Neural progenitor cell (in vitro differentiated cells): ENCODE measurements at regions not wholly inside any gene's neighbourhood (a gene's known extent, or its start where the extent isn't known, plus 50 kb on each side); places are given as distances from the start of the nearest gene placed in this dataset.
A peak's percentile ranks its signal among the peaks of the same experiment; 100 is the strongest.

ENCODE experiments used
- DNase-seq: peaks from one replicate; pipeline ENCODE4 v3.0.0-alpha.2; 2016; ENCODE audit warnings: low spot score
- H2AFZ ChIP-seq: fragments of 200-600 bp; sonication (generic); replicated peaks from 2 replicates; pipeline ENCODE4 v1.6.1; 2016; ENCODE audit warnings: antibody characterized with exemption
- H3F3A ChIP-seq: fragments of 200-600 bp; sonication (generic); 2 replicates; pipeline ENCODE4 v1.6.1; 2016; ENCODE audit warnings: antibody characterized with exemption, low read depth
- H3K27ac ChIP-seq: fragments of 200-600 bp; sonication (generic); 2 replicates; pipeline ENCODE4 v1.5.1; 2016; ENCODE audit warnings: mild to moderate bottlenecking
- H3K27me3 ChIP-seq: fragments of 200-600 bp; sonication (generic); 2 replicates; pipeline ENCODE4 v1.6.1; 2016; ENCODE audit warnings: mild to moderate bottlenecking, moderate library complexity
- H3K36me3 ChIP-seq: fragments of 200-600 bp; sonication (generic); 2 replicates; pipeline ENCODE4 v1.5.1; 2016
- H3K4me1 ChIP-seq: fragments of 200-600 bp; sonication (generic); 2 replicates; pipeline ENCODE4 v1.6.1; 2016; ENCODE audit warnings: mixed run types
- H3K4me2 ChIP-seq: fragments of 200-600 bp; sonication (generic); 2 replicates; pipeline ENCODE4 v1.6.1; 2016
- H3K4me3 ChIP-seq: fragments of 200-600 bp; sonication (generic); 2 replicates; pipeline ENCODE4 v1.5.1; 2016
- H3K79me2 ChIP-seq: fragments of 200-600 bp; sonication (generic); 2 replicates; pipeline ENCODE4 v1.6.1; 2016; ENCODE audit warnings: low read depth
- H3K9ac ChIP-seq: fragments of 200-600 bp; sonication (generic); 2 replicates; pipeline ENCODE4 v1.6.1; 2016
- H3K9me3 ChIP-seq: fragments of 200-600 bp; sonication (generic); 2 replicates; pipeline ENCODE4 v1.5.1; 2016; ENCODE audit warnings: low read depth
- H4K20me1 ChIP-seq: fragments of 200-600 bp; sonication (generic); 2 replicates; pipeline ENCODE4 v1.6.1; 2016; ENCODE audit warnings: low read depth
- H3K27ac Mint-ChIP-seq: 3 replicates; pipeline ENCODE4 v1.8.0; 2021; ENCODE audit warnings: mixed read lengths
- H3K27me3 Mint-ChIP-seq: 2 replicates; pipeline ENCODE4 v1.8.0; 2022; ENCODE audit warnings: low read depth, mild to moderate bottlenecking, inconsistent platforms, moderate library complexity, mixed read lengths; ENCODE audit not compliant: insufficient read depth
- H3K36me3 Mint-ChIP-seq: 3 replicates; pipeline ENCODE4 v1.8.0; 2021; ENCODE audit warnings: mixed read lengths
- H3K4me1 Mint-ChIP-seq: 3 replicates; pipeline ENCODE4 v1.8.0; 2021; ENCODE audit warnings: mixed read lengths
- H3K4me3 Mint-ChIP-seq: 3 replicates; pipeline ENCODE4 v1.8.0; 2021; ENCODE audit warnings: mild to moderate bottlenecking, moderate library complexity, mixed read lengths
- H3K9me3 Mint-ChIP-seq: 3 replicates; pipeline ENCODE4 v1.8.0; 2020; ENCODE audit warnings: mixed read lengths
- CTCF ChIP-seq: fragments of 200-600 bp; sonication (generic); IDR thresholded peaks from 2 replicates; pipeline ENCODE4 v1.5.1; 2017; ENCODE audit warnings: antibody characterized with exemption, mild to moderate bottlenecking
- EZH2 ChIP-seq: fragments of 200-600 bp; sonication (generic); IDR thresholded peaks from 2 replicates; pipeline ENCODE4 v1.6.1; 2017; ENCODE audit warnings: antibody characterized with exemption, mild to moderate bottlenecking, moderate library complexity
- EZH2phosphoT487 ChIP-seq: fragments of 200-600 bp; sonication (generic); IDR thresholded peaks from 2 replicates; pipeline ENCODE4 v1.6.1; 2017; ENCODE audit warnings: antibody characterized with exemption

- TF ChIP-seq EZH2phosphoT487 (no peak), CTCF (no peak), EZH2 (no peak)
- no peaks in the 10 kb centered on the region for H3K4me1 ChIP-seq
- Mint-ChIP-seq H3K4me3 (no peak overlapping the region), H3K9me3 (peaks cover 20% of the 10 kb centered on the region), H3K4me1 (no peaks in the 10 kb centered on the region), H3K27ac (no peak overlapping the region), H3K27me3 (no peaks in the 10 kb centered on the region), H3K36me3 (no peaks in the 10 kb centered on the region)
- no peak overlapping the region for H3K4me3 ChIP-seq
- no peak for DNase-seq
- no peak overlapping the region for H3K9ac ChIP-seq
- H3F3A ChIP-seq: no peaks in the 10 kb centered on the region
- no peaks in the 10 kb centered on the region for H3K36me3 ChIP-seq
- H2AFZ ChIP-seq: no peak overlapping the region
- no peak overlapping the region for H3K4me2 ChIP-seq
- H3K9me3 ChIP-seq: peaks cover 2% of the 10 kb centered on the region
- no peaks in the 10 kb centered on the region for H4K20me1 ChIP-seq
- H3K79me2 ChIP-seq: no peaks in the 10 kb centered on the region
- no peak overlapping the region for H3K27ac ChIP-seq
- no peaks in the 10 kb centered on the region for H3K27me3 ChIP-seq
Observed at GRCh38 chr5:89615839-89616518, 733.0 kb upstream of the MEF2C start.

GRCh38 chr5:89613222-89613956, 730.4 kb upstream of the MEF2C start:
- no peaks in the 10 kb centered on the region for H4K20me1 ChIP-seq
- H2AFZ ChIP-seq: no peak overlapping the region
- H3K27me3 ChIP-seq: no peaks in the 10 kb centered on the region
- no peak for DNase-seq
- Mint-ChIP-seq H3K27ac (no peak overlapping the region), H3K9me3 (peaks cover 13% of the 10 kb centered on the region), H3K27me3 (no peaks in the 10 kb centered on the region), H3K4me1 (no peaks in the 10 kb centered on the region), H3K4me3 (no peak overlapping the region), H3K36me3 (no peaks in the 10 kb centered on the region)
- H3K27ac ChIP-seq: no peak overlapping the region
- no peak overlapping the region for H3K4me3 ChIP-seq
- no peak for TF ChIP-seq EZH2
- TF ChIP-seq EZH2phosphoT487: no peak
- TF ChIP-seq CTCF: no peak
- H3K9ac ChIP-seq: no peak overlapping the region
- no peaks in the 10 kb centered on the region for H3K79me2 ChIP-seq
- no peaks in the 10 kb centered on the region for H3K9me3 ChIP-seq
- H3F3A ChIP-seq: no peaks in the 10 kb centered on the region
- H3K4me2 ChIP-seq: no peak overlapping the region
- H3K4me1 ChIP-seq: no peaks in the 10 kb centered on the region
- H3K36me3 ChIP-seq: no peaks in the 10 kb centered on the region

- TF ChIP-seq EZH2 (no peak), EZH2phosphoT487 (no peak), CTCF (no peak)
- peaks cover 10% of the 10 kb centered on the region for H3K4me1 Mint-ChIP-seq
- Histone ChIP-seq H3K27me3 (no peaks in the 10 kb centered on the region), H3K36me3 (no peaks in the 10 kb centered on the region), H4K20me1 (no peaks in the 10 kb centered on the region), H3K4me3 (no peak overlapping the region), H3K9me3 (no peaks in the 10 kb centered on the region), H3K4me2 (no peak overlapping the region), H3K79me2 (no peaks in the 10 kb centered on the region), H2AFZ (peak overlapping the region; percentile 97), H3K4me1 (peaks cover 10% of the 10 kb centered on the region), H3K27ac (no peak overlapping the region), H3F3A (no peaks in the 10 kb centered on the region), H3K9ac (no peak overlapping the region)
- H3K9me3 Mint-ChIP-seq: peaks cover 12% of the 10 kb centered on the region
- H3K27me3 Mint-ChIP-seq: peaks cover under 1% of the 10 kb centered on the region
- no peak overlapping the region for H3K4me3 Mint-ChIP-seq
- H3K36me3 Mint-ChIP-seq: no peaks in the 10 kb centered on the region
- H3K27ac Mint-ChIP-seq: peak overlapping the region; percentile 50
- peak; percentile 5 for DNase-seq
Observed at GRCh38 chr5:89606939-89607534, 724.1 kb upstream of the MEF2C start.
